GM12878 (cell line): ENCODE measurements at regions not wholly inside any gene's neighbourhood (a gene's known extent, or its start where the extent isn't known, plus 50 kb on each side); places are given as distances from the start of the nearest gene placed in this dataset.

ENCODE experiments used
- ATAC-seq: fragments of 200-7000 bp; cut with Tn5 transposase; 3 replicates; pipeline ENCODE4 v1.9.1; 2020; ENCODE audit warnings: mild to moderate bottlenecking, moderate library complexity
- BruUV-seq: library from RNA; stranded (reverse); fragments of 400-500 nt; replicated peaks from 2 replicates; lab custom pipeline; 2021; lab: Mats Ljungman, UMichigan
- CTCF ChIA-PET: fragments of 300-600 bp; sonication (Branson Sonifier 250); formaldehyde crosslinking; extraction: SDS; loops from one replicate; lab custom pipeline; 2021; ENCODE audit warnings: inconsistent platforms; lab: Yijun Ruan, JAX
- POLR2A ChIA-PET: fragments of 350-600 bp; formaldehyde crosslinking; extraction: SDS; loops from one replicate; lab custom pipeline; 2021; ENCODE audit warnings: inconsistent platforms; lab: Charles Lee
- RAD21 ChIA-PET: fragments of 300-600 bp; sonication (Branson Sonifier 250); formaldehyde crosslinking; loops from one replicate; lab custom pipeline; 2023; ENCODE audit warnings: antibody characterized with exemption; ENCODE audit not compliant: unreplicated experiment; lab: Charles Lee
- SMC1A ChIA-PET: fragments of 300-600 bp; sonication (Branson Sonifier 250); formaldehyde crosslinking; loops from one replicate; lab custom pipeline; 2023; ENCODE audit not compliant: unreplicated experiment, uncharacterized antibody; lab: Charles Lee
- DNase-seq: peaks from one replicate; pipeline ENCODE4 v3.0.0-alpha.2; 2011; ENCODE audit warnings: low read depth, low spot score
- FAIRE-seq: peaks from 3 replicates; lab custom pipeline; 2011; peaks lifted over from hg19 to GRCh38; lab: Jason Lieb, UNC
- H2AFZ ChIP-seq: 2 replicates; pipeline ENCODE4 v1.6.0; 2011; ENCODE audit warnings: low read depth, low read length, control low read depth; ENCODE audit not compliant: control insufficient read depth
- H3K27ac ChIP-seq: 2 replicates; pipeline ENCODE4 v1.5.1; 2011; ENCODE audit warnings: control low read depth; ENCODE audit not compliant: control insufficient read depth, insufficient read depth
- H3K27me3 ChIP-seq, 2 experiments: replicated peaks in 1 of 2; 2 replicates each; pipeline versions ENCODE4 v1.6.0 to v1.6.1; 2011; ENCODE audit warnings: low read length in 1 of 2; ENCODE audit not compliant: control insufficient read depth in 2 of 2, insufficient read depth in 2 of 2
- H3K36me3 ChIP-seq, 2 experiments: 2 replicates each; pipeline ENCODE4 v1.5.1; 2011; ENCODE audit warnings: low read length in 1 of 2; ENCODE audit not compliant: control insufficient read depth in 2 of 2, insufficient read depth in 2 of 2
- H3K4me1 ChIP-seq: 2 replicates; pipeline ENCODE4 v1.6.1; 2011; ENCODE audit warnings: mild to moderate bottlenecking, low read length, moderate library complexity, mixed read lengths; ENCODE audit not compliant: control insufficient read depth, insufficient read depth
- H3K4me2 ChIP-seq: 2 replicates; pipeline ENCODE4 v1.6.0; 2011; ENCODE audit warnings: control low read depth; ENCODE audit not compliant: control insufficient read depth, insufficient read depth
- H3K4me3 ChIP-seq: fragments of 200-600 bp; sonication (generic); 2 replicates; pipeline ENCODE4 v1.5.1; 2016
- H3K79me2 ChIP-seq: 2 replicates; pipeline ENCODE4 v1.6.0; 2011; ENCODE audit warnings: low read length; ENCODE audit not compliant: control insufficient read depth, insufficient read depth
- H3K9ac ChIP-seq: 2 replicates; pipeline ENCODE4 v1.8.0; 2011; ENCODE audit warnings: low read length, control low read depth, mixed read lengths; ENCODE audit not compliant: control insufficient read depth, insufficient read depth
- H3K9me3 ChIP-seq: replicated peaks from 3 replicates; pipeline ENCODE4 v1.5.1; 2011; ENCODE audit warnings: mild to moderate bottlenecking, low read length; ENCODE audit not compliant: control insufficient read depth, insufficient read depth
- H4K20me1 ChIP-seq: 2 replicates; pipeline ENCODE4 v1.6.0; 2011; ENCODE audit not compliant: control insufficient read depth, insufficient read depth
- CUX1 ChIP-seq: IDR thresholded peaks from 2 replicates; pipeline ENCODE4 v1.6.1; 2012; ENCODE audit warnings: improper control_type of control experiment, low read depth, low read length; ENCODE audit not compliant: insufficient replicate concordance
- FOS ChIP-seq: IDR thresholded peaks from 3 replicates; pipeline ENCODE4 v1.6.1; 2011; ENCODE audit warnings: borderline replicate concordance; ENCODE audit not compliant: insufficient read length; ENCODE audit errors: extremely low read depth
- KAT2A ChIP-seq: conservative IDR thresholded peaks from 2 replicates; pipeline ENCODE4 v1.6.1; 2011; ENCODE audit warnings: low read depth, low read length; ENCODE audit not compliant: control insufficient read depth
- KLF5 ChIP-seq: fragments of 450-650 bp; IDR thresholded peaks from 2 replicates; pipeline ENCODE4 v1.6.1; 2014; ENCODE audit warnings: mild to moderate bottlenecking; ENCODE audit not compliant: partially characterized antibody
- NR2C1 ChIP-seq: fragments of 450-650 bp; IDR thresholded peaks from 2 replicates; pipeline ENCODE4 v1.6.1; 2017; ENCODE audit warnings: antibody characterized with exemption, mild to moderate bottlenecking, moderate library complexity
- SMARCA5 ChIP-seq: fragments of 450-650 bp; IDR thresholded peaks from 2 replicates; pipeline ENCODE4 v1.6.1; 2017; ENCODE audit warnings: mild to moderate bottlenecking
- YY1 ChIP-seq: IDR thresholded peaks from 2 replicates; pipeline ENCODE4 v1.6.1; 2011; ENCODE audit warnings: low read depth, mild to moderate bottlenecking, low read length
- ZNF217 ChIP-seq: fragments of 450-650 bp; IDR thresholded peaks from 2 replicates; pipeline ENCODE4 v1.6.1; 2017; ENCODE audit warnings: antibody characterized with exemption, mild to moderate bottlenecking
- WGBS: methylation state at CpG from one replicate; pipeline ENCODE4 v1.1.6; 2016; ENCODE audit warnings: low lambda C conversion rate; ENCODE audit not compliant: insufficient replicate concordance, insufficient coverage; ENCODE audit errors: missing lambda C conversion rate; 5-methylcytosine and 5-hydroxymethylcytosine counted together
- in situ Hi-C: fragments of 300-500 bp; cut with MboI; formaldehyde crosslinking; loops from 9 replicates; pipeline ENCODE4 v1.14.3; 2018; ENCODE audit warnings: mixed read lengths
- intact Hi-C: fragments of 100-400 bp; cut with micrococcal nuclease; formaldehyde crosslinking; loops from one replicate; pipeline ENCODE4 v1.14.2; 2022; ENCODE audit not compliant: unreplicated experiment
- TF ChIP-seq, protein P1 (sequence below): fragments of 450-650 bp; IDR thresholded peaks from 2 replicates; pipeline ENCODE4 v1.6.1; 2016; ENCODE audit warnings: mild to moderate bottlenecking

DNA sequence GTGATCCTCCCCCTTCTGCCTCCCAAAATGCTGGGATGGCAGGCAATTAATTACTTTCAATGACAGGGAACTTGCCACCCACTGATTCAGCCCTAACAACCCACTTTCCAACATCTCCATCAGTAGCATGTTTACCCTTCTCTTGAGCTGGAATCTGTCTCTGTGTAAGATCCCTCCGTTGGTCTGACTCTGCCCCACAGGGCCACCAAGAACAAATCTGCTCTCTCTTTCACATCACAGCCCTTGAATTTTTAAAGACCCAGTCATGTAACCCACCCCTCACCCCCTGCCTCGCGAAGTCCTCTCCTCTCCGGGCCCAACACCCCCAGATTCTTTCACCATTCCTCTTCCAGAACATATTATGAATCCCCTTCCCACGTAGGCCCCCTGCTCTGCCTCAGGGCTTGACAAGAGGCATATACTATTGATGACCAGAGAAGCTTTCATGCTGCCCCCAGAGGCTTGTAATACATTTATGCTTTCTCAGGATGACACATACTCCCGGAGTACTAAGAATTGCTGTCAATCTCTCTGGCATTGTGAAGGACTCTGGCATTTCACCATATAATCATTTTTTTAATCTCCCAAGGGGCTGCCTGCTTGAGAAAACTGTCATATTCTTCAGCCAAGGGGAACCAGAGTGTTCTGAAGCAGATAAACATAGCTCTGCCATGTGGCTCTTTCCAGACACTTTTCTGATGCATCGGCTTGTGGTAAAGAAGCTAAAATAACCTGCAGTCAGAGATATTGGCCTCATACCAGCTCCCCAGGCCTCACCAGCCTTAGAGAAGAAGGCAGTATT lies 179.2 kb upstream of the AUTS2 start:
- BruUV-seq = no TSS peak
- ATAC-seq (peak; percentile 79), DNase-seq (no peak), FAIRE-seq (no peak)
- ChIA-PET SMC1A (no interaction called here), POLR2A (no interaction called here), CTCF (interaction anchor here (0.6 kb wide), 1 partner anchor 1433 kb away, joined by 3 read pairs; no protein-coding TSS in a partner anchor), RAD21 (no interaction called here)
- peak overlapping the region; percentile 25; the same call in 1 of the 2 replicates for H3K4me2 ChIP-seq
- TF ChIP-seq FOS = no peak
- TF ChIP-seq, protein P1, sequence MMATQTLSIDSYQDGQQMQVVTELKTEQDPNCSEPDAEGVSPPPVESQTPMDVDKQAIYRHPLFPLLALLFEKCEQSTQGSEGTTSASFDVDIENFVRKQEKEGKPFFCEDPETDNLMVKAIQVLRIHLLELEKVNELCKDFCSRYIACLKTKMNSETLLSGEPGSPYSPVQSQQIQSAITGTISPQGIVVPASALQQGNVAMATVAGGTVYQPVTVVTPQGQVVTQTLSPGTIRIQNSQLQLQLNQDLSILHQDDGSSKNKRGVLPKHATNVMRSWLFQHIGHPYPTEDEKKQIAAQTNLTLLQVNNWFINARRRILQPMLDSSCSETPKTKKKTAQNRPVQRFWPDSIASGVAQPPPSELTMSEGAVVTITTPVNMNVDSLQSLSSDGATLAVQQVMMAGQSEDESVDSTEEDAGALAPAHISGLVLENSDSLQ = peak; percentile 57
- H3K27me3 ChIP-seq = no peaks in the 10 kb centered on the region
- no peak overlapping the region for H3K4me3 ChIP-seq
- H3K36me3 ChIP-seq = no peaks in the 10 kb centered on the region
- peaks cover 11% of the 10 kb centered on the region; the same call in 2 of the 3 replicates for H3K9me3 ChIP-seq
- H3K9ac ChIP-seq = no peak overlapping the region
- WGBS = 42% methylated on average over 7 of the region's 7 CpGs
- H2AFZ ChIP-seq = no peak overlapping the region
- intact Hi-C loops (no loop called here), in situ Hi-C loops (no loop called here)
- H4K20me1 ChIP-seq = no peaks in the 10 kb centered on the region
- H3K79me2 ChIP-seq = no peaks in the 10 kb centered on the region
- H3K27ac ChIP-seq = no peak overlapping the region
- H3K4me1 ChIP-seq = no peaks in the 10 kb centered on the region

- ChIA-PET POLR2A (no interaction called here), CTCF (no interaction called here), RAD21 (no interaction called here), SMC1A (no interaction called here)
- no TSS peak for BruUV-seq
- FAIRE-seq (no peak), ATAC-seq (peak; percentile 78), DNase-seq (no peak)
- Histone ChIP-seq H3K9ac (no peak overlapping the region), H3K4me1 (no peaks in the 10 kb centered on the region), H3K9me3 (peaks cover 11% of the 10 kb centered on the region; the same call in 2 of the 3 replicates), H4K20me1 (no peaks in the 10 kb centered on the region), H3K4me3 (no peak overlapping the region), H3K79me2 (no peaks in the 10 kb centered on the region), H2AFZ (no peak overlapping the region), H3K36me3 (no peaks in the 10 kb centered on the region), H3K4me2 (no peak overlapping the region), H3K27me3 (no peaks in the 10 kb centered on the region), H3K27ac (no peak overlapping the region)
- in situ Hi-C loops = no loop called here
- 0% methylated on average over 5 of the region's 5 CpGs for whole genome bisulfite sequencing
- intact Hi-C loops = no loop called here
- TF ChIP-seq NR2C1 (no peak), YY1 (no peak), SMARCA5 (no peak), KLF5 (no peak), KAT2A (no peak), CUX1 (no peak), ZNF217 (no peak)
Observed at GRCh38 chr7:69419934-69420333, 178.3 kb upstream of the AUTS2 start.
